Central memory CD4-positive, alpha-beta T cell (primary cell): ENCODE measurements at regions not wholly inside any gene's neighbourhood (a gene's known extent, or its start where the extent isn't known, plus 50 kb on each side); places are given as distances from the start of the nearest gene placed in this dataset.
"Not testable (repeated sequence)": the region's sequence is repeated elsewhere in the genome, so short reads cannot be mapped to it uniquely, and the experiment has no call there.

ENCODE experiments used
- DNase-seq: peaks from one replicate; pipeline ENCODE4 v3.0.0; 2022

GRCh38 chr6:144786825-144787224 is 501.7 kb downstream of the UTRN start:
- no peak for DNase-seq

GRCh38 chr6:144793744-144794143 is 508.6 kb downstream of the UTRN start:
- DNase-seq: no peak

- DNase-seq: not testable (repeated sequence)
Observed at GRCh38 chr6:144795022-144795421, 509.9 kb downstream of the UTRN start.

DNA sequence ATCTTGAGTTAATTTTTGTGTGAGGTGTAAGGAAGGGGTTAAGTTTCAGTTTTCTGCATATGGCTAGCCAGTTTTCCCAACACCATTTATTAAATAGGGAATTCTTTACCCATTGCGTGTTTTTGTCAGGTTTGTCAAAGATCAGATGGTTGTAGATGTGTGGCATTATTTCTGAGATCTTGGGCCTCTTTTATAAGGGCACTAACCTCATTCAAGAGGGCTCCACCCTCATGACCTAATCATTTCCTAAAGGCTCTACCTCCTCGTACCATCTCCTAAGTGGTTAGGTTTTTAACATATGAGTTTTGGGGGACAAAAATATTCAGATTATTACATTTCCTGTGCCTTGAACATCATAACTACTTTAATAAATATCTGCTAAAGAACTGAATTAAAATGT is 510.9 kb downstream of the UTRN start:
- no peak for DNase-seq

DNA sequence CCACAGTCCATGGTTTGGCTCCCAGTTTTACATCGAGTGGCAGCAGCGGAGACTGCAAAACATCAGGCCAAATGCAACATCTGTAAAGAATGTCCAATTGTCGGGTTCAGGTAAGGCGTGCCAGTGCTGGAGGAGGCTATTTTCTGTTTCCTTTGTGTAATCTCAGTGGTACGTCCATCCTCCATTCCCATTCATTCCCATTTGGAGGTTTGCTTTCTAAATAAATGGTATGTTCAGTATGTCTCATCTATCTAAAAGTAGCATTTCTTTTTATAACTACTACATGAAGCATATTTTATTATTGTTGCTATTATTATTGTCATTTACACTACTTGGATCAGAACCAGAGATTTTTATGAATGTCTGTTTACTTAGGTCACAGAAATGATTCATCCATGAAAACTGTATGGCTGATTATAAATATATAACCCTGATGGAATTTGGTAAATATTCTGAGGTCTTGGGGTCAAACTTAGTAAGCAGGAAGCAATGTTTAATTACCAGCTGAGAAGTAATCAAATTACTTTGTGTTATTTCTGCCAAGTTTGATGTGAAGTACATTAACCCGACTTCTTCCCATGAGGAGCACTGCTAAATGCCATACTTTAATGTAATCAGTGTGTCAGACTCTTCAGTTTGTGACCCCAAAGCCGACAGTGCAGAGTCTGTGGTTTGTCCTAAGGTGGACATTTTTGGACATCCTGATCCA is 512.9 kb downstream of the UTRN start:
- DNase-seq: no peak

- no peak for DNase-seq
Observed at GRCh38 chr6:144804246-144804790, 519.2 kb downstream of the UTRN start.

DNA sequence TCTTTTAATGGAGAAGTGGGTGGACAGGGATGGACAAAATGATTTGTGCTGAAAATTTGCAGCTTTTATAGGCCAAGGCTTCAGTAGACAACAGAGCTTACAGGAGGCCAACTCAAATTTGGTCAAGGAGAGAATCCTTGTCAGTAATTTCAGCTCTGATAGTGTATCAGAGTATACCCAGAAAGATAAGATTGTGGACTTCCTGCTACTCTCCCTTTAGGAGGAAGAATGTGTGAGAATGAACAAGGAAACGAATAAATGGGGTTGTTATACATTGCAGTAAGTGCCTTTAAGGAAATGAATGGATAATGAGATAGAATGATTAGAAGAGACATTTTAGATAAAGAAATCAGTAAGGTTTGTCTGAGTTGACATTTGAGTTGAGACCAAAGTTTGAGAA is 519.9 kb downstream of the UTRN start:
- no peak for DNase-seq

GRCh38 chr6:144806222-144806621 is 521.1 kb downstream of the UTRN start:
- no peak for DNase-seq

DNA sequence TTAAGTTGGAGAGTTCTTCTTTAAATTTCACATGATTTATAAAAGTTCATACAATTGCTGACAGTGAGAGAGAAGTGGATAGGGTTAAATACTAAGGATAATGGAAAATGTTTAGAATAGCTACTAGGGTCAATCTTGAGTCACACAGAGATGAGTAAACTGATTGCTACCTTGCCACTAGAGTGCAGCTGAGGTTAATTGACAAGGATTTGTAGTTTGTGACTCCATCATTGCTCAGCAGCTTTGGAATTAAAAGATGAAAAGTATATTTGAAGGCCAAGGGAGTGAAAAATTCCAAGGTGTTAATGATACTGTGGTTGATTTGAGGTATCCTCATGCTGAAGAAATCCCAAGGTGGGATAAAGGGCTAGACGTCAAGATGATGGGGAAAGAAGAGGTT is 524.0 kb downstream of the UTRN start:
- DNase-seq: no peak

DNA sequence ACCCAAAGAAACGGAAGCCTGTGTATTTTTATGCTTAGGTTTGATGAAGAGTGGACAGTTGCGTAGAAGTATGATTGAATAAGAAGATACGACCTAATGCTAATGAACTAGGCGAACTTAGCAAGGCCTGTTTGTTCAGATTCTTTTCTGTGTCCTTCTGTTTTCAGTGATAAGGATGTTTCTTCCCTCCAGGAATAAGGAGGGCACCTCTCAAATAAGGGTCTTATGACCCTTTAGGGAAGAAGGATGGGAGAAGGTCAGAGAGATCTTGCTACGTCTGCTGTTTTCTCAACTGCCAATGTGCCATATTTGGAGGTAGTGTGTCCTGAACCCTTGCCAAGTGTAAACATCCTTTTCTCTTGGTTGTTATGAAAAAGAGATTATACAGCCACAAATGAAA is 524.8 kb downstream of the UTRN start:
- DNase-seq: no peak

DNA sequence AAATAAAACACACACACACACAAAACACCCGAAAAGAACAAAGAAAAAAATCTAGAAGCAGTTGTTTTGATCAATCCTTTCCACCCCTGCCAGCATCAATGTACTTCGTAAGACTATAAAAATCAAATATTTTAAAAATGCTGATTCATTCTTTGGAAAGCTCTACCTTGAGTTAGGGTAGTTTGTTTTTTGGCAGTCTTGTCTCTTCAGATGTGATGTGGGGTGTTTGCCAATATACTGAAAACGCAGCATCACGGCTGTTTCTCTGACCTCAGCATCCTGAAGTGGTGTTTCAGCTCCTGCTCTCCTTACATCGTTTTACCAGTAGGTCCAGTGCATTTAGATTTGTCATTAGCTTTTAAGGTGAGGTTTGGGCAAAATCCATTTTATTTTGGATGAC is 526.0 kb downstream of the UTRN start:
- DNase-seq: no peak

DNA sequence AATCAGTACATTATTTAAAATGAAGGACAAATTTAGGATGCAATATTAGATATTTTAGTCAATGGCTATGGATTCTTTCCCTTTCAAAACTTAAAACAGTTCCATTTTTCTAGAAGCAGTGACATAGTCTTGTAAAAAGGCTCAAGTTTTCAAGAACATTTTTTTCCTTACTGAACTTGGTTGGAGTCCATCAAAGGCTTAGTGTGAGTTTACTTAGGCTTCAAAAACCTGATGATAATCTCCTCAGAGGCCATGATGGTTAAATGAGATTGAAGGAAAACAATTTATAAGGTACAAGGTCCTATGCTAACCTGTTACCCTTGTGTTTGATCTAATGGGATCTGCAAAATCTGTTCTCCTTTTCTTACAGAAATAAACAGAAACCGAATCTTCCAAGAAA is 531.8 kb downstream of the UTRN start:
- DNase-seq: no peak

- DNase-seq: no peak
Observed at GRCh38 chr6:144820270-144820669, 535.1 kb downstream of the UTRN start.

DNA sequence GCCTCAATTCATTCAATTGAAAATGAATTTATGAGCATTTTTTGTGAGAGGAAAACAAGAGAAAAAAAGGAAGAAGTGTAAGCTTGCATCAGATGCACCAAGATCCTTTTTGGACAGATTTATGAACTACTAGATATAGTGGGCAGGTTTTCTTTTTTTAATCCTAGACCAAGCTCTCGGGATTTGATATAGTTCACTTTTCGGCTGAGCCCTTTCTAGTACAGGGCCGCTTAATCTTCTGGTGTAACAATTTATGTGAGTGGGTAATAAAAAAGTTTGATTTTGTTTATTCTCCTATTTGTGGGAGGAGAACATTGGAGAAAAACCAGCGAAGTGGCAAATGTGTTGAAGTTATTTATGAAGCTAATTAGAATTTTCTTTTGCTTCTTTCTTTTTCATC is 538.0 kb downstream of the UTRN start:
- no peak for DNase-seq

- DNase-seq: no peak
Observed at GRCh38 chr6:144824018-144824417, 538.9 kb downstream of the UTRN start.

DNA sequence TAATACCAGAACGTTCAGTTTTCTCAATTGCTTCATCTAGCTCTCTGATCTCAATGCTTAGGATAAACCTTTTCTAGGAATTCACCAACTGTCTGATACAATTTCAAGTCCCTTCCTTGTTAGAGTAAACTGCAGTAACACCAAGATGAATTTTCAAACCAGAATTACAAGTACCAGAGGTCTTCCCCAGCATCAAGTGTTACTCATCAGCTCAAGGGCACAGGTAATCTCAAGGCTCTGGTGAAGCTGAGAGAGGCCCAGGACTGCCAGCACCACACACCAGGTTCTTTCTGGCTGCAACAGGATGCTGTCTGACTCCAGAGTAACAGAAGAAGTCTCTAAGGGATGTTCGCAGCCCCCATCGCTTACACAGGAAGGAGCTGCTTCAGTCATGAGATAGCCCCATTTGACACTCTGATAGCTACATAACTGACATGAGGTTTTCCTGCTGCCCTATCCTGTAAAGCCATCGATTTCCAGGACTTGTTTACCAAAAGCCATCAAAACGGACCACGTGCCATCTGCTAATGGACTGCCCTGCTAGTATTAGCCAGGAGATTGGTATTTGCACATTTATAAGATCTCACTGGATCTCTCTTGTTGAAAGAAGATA is 549.4 kb downstream of the UTRN start:
- no peak for DNase-seq

DNA sequence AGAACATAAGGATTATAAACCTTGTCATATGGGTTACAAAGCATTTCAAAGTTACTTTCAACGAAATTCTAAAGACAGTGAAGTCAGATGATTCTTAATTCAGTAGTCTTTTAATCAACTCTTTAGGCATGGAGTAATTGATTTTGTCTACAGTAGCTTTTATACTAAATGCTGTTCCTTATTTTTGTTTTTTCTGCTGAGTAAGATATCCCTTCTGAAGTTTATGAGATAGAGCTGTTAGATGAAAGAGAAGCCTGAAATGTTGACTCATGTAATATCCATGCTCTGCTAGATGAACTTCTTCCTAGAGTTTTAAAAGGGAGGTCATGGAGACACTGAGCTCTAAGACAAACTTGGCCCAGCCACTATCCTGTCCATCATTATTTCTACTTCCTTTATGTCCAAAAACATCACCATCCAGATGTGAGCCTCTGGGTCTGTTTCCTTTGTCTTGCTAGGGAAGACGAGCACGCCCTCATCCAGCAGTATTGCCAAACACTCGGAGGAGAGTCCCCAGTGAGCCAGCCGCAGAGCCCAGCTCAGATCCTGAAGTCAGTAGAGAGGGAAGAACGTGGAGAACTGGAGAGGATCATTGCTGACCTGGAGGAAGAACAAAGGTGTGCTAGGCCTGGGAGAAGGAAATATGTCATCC is 550.3 kb downstream of the UTRN start:
- no peak for DNase-seq

DNA sequence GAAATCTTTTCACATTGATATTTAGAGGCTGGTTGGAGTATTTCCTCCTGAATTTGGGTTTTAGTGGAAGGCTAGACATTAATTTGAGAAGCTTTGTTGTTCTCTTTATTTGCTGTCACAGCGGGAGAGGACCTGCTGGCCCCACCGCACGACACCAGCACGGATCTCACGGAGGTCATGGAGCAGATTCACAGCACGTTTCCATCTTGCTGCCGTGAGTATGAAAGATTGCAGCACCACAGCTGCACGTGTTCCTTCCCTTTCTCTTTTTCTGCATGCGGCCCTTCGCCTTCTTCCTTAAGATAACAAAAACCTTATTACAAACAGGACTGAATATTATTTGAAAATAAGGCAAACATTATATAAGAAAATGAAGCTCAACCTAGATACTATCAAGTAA is 555.5 kb downstream of the UTRN start:
- DNase-seq: no peak

- DNase-seq: no peak
Observed at GRCh38 chr6:144843701-144844100, 558.6 kb downstream of the UTRN start.

GRCh38 chr6:144844596-144844995 is 559.5 kb downstream of the UTRN start:
- no peak for DNase-seq

- DNase-seq: no peak
Observed at GRCh38 chr6:144845186-144845585, 560.1 kb downstream of the UTRN start.

DNA sequence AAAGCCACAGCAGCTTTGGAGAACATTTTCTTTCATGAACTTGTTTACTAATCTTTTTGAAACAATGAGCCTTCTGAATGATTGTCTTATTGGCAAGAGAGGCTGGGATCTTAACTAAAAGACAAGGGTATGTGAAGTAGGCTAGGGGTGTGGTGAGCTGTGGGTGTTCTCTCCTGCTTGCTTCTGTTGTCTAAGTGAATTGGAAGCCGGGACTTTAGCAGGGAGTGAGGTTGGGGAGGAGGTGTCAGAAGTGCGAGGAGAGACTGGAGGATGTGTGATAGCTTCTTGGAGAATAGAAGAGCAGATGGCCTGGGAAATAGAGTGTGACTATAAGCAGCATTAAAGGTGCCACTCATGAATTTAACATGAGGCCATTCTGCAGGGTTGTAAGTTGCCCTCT is 562.8 kb downstream of the UTRN start:
- no peak for DNase-seq

GRCh38 chr6:144849920-144850319 is 564.8 kb downstream of the UTRN start:
- DNase-seq: no peak

GRCh38 chr6:144853603-144854002 is 568.5 kb downstream of the UTRN start:
- no peak for DNase-seq
